A549 (cell line): ENCODE measurements at regions not wholly inside any gene's neighbourhood (a gene's known extent, or its start where the extent isn't known, plus 50 kb on each side); places are given as distances from the start of the nearest gene placed in this dataset.

Experiments used
- CTCF ChIP-seq: fragments of >200 bp; sonication (Bioruptor Twin); formaldehyde crosslinking; IDR thresholded peaks from 3 replicates; pipeline ENCODE4 v1.5.1; 2016
- HDAC2 ChIP-seq: fragments of 200-600 bp; sonication (generic); IDR thresholded peaks from 2 replicates; pipeline ENCODE4 v1.6.1; 2016
- HOXB5 ChIP-seq: fragments of 250-450 bp; sonication (Bioruptor Pico); IDR thresholded peaks from 2 replicates; pipeline ENCODE4 v1.5.0; 2020; ENCODE audit warnings: mild to moderate bottlenecking, moderate library complexity
- JUN ChIP-seq, 2 experiments: fragments of >200 bp; sonication (Bioruptor Twin); formaldehyde crosslinking; IDR thresholded peaks; 2 replicates in 1 of 2; 3 replicates in 1 of 2; pipeline ENCODE4 v1.6.1; 2016 to 2017
- MAFK ChIP-seq: fragments of 450-650 bp; IDR thresholded peaks from 2 replicates; pipeline ENCODE4 v1.6.1; 2014; ENCODE audit not compliant: partially characterized antibody
- SMC3 ChIP-seq: fragments of >200 bp; sonication (Bioruptor Twin); formaldehyde crosslinking; IDR thresholded peaks from 3 replicates; pipeline ENCODE4 v1.6.1; 2018; ENCODE audit warnings: inconsistent platforms
- TP53 ChIP-seq: fragments of 250-450 bp; sonication (Bioruptor Pico); IDR thresholded peaks from 2 replicates; pipeline ENCODE4 v1.5.0; 2021; ENCODE audit warnings: mild to moderate bottlenecking, moderate library complexity

DNA sequence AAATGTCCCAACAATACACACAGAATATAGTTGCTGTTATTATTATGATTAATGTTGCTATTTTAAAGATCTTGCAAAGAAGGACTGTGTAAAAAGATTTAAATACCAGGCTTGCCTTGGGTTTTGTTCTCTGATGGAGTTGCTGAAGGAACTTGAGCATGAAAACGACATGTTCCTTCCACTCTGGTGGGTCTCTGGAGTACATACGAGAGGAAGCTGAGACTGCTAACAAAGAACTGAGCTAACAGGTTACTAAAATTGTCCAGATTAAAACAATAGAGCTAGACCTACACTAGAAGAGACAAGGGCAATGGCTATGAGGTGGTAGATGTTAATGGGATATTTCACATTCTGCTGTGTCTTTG, 612.2 kb downstream of the TSN start:
- no peak for TF ChIP-seq CTCF
- no peak for TF ChIP-seq JUN (IDR thresholded peaks at IDR 0.05)
- TF ChIP-seq SMC3 = no peak
- no peak for TF ChIP-seq HDAC2
- TF ChIP-seq TP53 = no peak
- TF ChIP-seq MAFK = no peak
- no peak for TF ChIP-seq HOXB5
